HepG2 (cell line): ENCODE measurements at regions not wholly inside any gene's neighbourhood (a gene's known extent, or its start where the extent isn't known, plus 50 kb on each side); places are given as distances from the start of the nearest gene placed in this dataset.

Experiments used
- ATAC-seq: fragments of 200-7000 bp; cut with Tn5 transposase; 3 replicates; pipeline ENCODE4 v1.9.1; 2020; ENCODE audit warnings: mild to moderate bottlenecking, moderate library complexity
- BruUV-seq: library from RNA; stranded (reverse); fragments of 400-500 nt; replicated peaks from 2 replicates; lab custom pipeline; 2021; lab: Mats Ljungman, UMichigan
- CTCF ChIA-PET: fragments of 300-600 bp; formaldehyde crosslinking; extraction: SDS; loops from one replicate; lab custom pipeline; 2021; ENCODE audit warnings: low total read pairs, inconsistent platforms, low intra/inter-chr PET ratio; lab: Yijun Ruan, JAX
- POLR2A ChIA-PET: fragments of 350-600 bp; sonication (Branson Sonifier 250); formaldehyde crosslinking; loops from one replicate; lab custom pipeline; 2020; ENCODE audit warnings: antibody characterized with exemption, inconsistent platforms; lab: Yijun Ruan, JAX
- DNase-seq: peaks from one replicate; pipeline ENCODE4 v3.0.0-alpha.2; 2015; ENCODE audit warnings: low spot score
- FAIRE-seq: peaks from 3 replicates; lab custom pipeline; 2011; peaks lifted over from hg19 to GRCh38; lab: Jason Lieb, UNC
- H2AFZ ChIP-seq: one replicate; pipeline ENCODE4 v1.6.1; 2011; ENCODE audit warnings: low read length, inconsistent platforms
- H3K27ac ChIP-seq: fragments of 300-600 bp; 3 replicates; pipeline ENCODE4 v1.8.0; 2011; ENCODE audit warnings: mixed run types, mild to moderate bottlenecking, mixed read lengths, low read length, inconsistent platforms; ENCODE audit not compliant: insufficient read depth; ENCODE audit errors: extremely low read length
- H3K27me3 ChIP-seq, 2 experiments: fragments of 200-600 bp in 1 of 2; 2 replicates in 1 of 2; 3 replicates in 1 of 2; pipeline versions ENCODE4 v1.6.0 to v1.8.0; 2011; ENCODE audit warnings: low read length in 2 of 2, mild to moderate bottlenecking in 2 of 2, moderate library complexity in 2 of 2, inconsistent platforms in 1 of 2; ENCODE audit not compliant: insufficient read depth in 2 of 2, control insufficient read depth in 1 of 2
- H3K36me3 ChIP-seq, 2 experiments: fragments of 200-600 bp in 1 of 2; replicated peaks in 1 of 2; 2 replicates in 1 of 2; 3 replicates in 1 of 2; pipeline versions ENCODE4 v1.5.1 to v1.8.0; 2011; ENCODE audit warnings: low read length in 2 of 2, inconsistent platforms in 1 of 2; ENCODE audit not compliant: insufficient read depth in 2 of 2, control insufficient read depth in 1 of 2
- H3K4me1 ChIP-seq: 2 replicates; pipeline ENCODE4 v1.5.1; 2012; ENCODE audit warnings: low read length, inconsistent platforms; ENCODE audit not compliant: insufficient read depth
- H3K4me2 ChIP-seq: 2 replicates; pipeline ENCODE4 v1.6.0; 2011; ENCODE audit warnings: low read depth, low read length, inconsistent platforms
- H3K4me3 ChIP-seq, 3 experiments: fragments of 200-600 bp in 1 of 3; sonication (generic), shearing (Covaris generic) in 1 of 3; replicated peaks in 1 of 3; 2 replicates each; pipeline ENCODE4 v1.5.1; 2011 to 2016; ENCODE audit warnings: low read length in 3 of 3, inconsistent platforms in 2 of 3, low read depth in 2 of 3, mild to moderate bottlenecking in 2 of 3, control low read depth in 1 of 3, mixed read lengths in 1 of 3; ENCODE audit not compliant: insufficient read depth in 1 of 3
- H3K79me2 ChIP-seq: one replicate; pipeline ENCODE4 v1.6.1; 2011; ENCODE audit warnings: low read length, inconsistent platforms; ENCODE audit not compliant: insufficient read depth
- H3K9ac ChIP-seq: 2 replicates; pipeline ENCODE4 v1.6.0; 2011; ENCODE audit warnings: mild to moderate bottlenecking, low read depth, low read length, inconsistent platforms; ENCODE audit not compliant: insufficient read depth
- H3K9me3 ChIP-seq: 2 replicates; pipeline ENCODE4 v1.5.1; 2012; ENCODE audit warnings: mild to moderate bottlenecking, low read length
- H4K20me1 ChIP-seq: 2 replicates; pipeline ENCODE4 v1.6.0; 2011; ENCODE audit warnings: inconsistent platforms, mild to moderate bottlenecking, low read length, moderate library complexity; ENCODE audit not compliant: insufficient read depth
- CREB3 ChIP-seq: sonication (generic); formaldehyde crosslinking; IDR thresholded peaks from 2 replicates; pipeline ENCODE4 v1.5.0; 2020; ENCODE audit warnings: missing genetic modification reagents
- CSRNP2 ChIP-seq: sonication (generic); formaldehyde crosslinking; conservative IDR thresholded peaks from 2 replicates; pipeline ENCODE4 v1.8.0; 2022; ENCODE audit warnings: low read depth, missing genetic modification reagents
- DDIT3 ChIP-seq: sonication (generic); formaldehyde crosslinking; IDR thresholded peaks from 2 replicates; pipeline ENCODE4 v1.4.0; 2020; ENCODE audit warnings: mild to moderate bottlenecking, missing genetic modification reagents
- DR1 ChIP-seq: sonication (generic); formaldehyde crosslinking; IDR thresholded peaks from 2 replicates; pipeline ENCODE4 v1.8.0; 2021; ENCODE audit warnings: mild to moderate bottlenecking, missing genetic modification reagents, inconsistent platforms
- NFE2L1 ChIP-seq: sonication (generic); formaldehyde crosslinking; IDR thresholded peaks from 2 replicates; pipeline ENCODE4 v1.4.0; 2020; ENCODE audit warnings: missing genetic modification reagents, mild to moderate bottlenecking, borderline replicate concordance
- NFE2L2 ChIP-seq: fragments of 150-350 bp; IDR thresholded peaks from 2 replicates; pipeline ENCODE4 v1.6.1; 2014; ENCODE audit warnings: low read length
- POGK ChIP-seq: sonication (generic); formaldehyde crosslinking; conservative IDR thresholded peaks from 2 replicates; pipeline ENCODE4 v1.8.0; 2022; ENCODE audit warnings: mild to moderate bottlenecking, moderate library complexity, missing genetic modification reagents
- RXRA ChIP-seq: sonication (generic); formaldehyde crosslinking; IDR thresholded peaks from 2 replicates; pipeline ENCODE4 v1.5.1; 2020; ENCODE audit warnings: missing genetic modification reagents
- ZFP36L1 ChIP-seq: sonication (generic); formaldehyde crosslinking; IDR thresholded peaks from 2 replicates; pipeline ENCODE4 v1.8.0; 2022; ENCODE audit warnings: mild to moderate bottlenecking, missing genetic modification reagents, moderate library complexity
- ZNF546 ChIP-seq: sonication (generic); formaldehyde crosslinking; conservative IDR thresholded peaks from 2 replicates; pipeline ENCODE4 v1.8.1; 2023; ENCODE audit warnings: mild to moderate bottlenecking, missing genetic modification reagents
- ZNF557 ChIP-seq: sonication (generic); formaldehyde crosslinking; IDR thresholded peaks from 2 replicates; pipeline ENCODE4 v1.4.0; 2020; ENCODE audit warnings: missing genetic modification reagents
- ZNF704 ChIP-seq: sonication (generic); formaldehyde crosslinking; IDR thresholded peaks from 2 replicates; pipeline ENCODE4 v1.8.1; 2023; ENCODE audit warnings: mild to moderate bottlenecking, inconsistent platforms, moderate library complexity, missing genetic modification reagents, borderline replicate concordance
- ZXDC ChIP-seq: sonication (generic); formaldehyde crosslinking; IDR thresholded peaks from 2 replicates; pipeline ENCODE4 v1.5.0; 2020; ENCODE audit warnings: mild to moderate bottlenecking, missing genetic modification reagents
- WGBS: methylation state at CpG from one replicate; pipeline ENCODE4 v1.1.6; 2017; ENCODE audit warnings: low lambda C conversion rate; 5-methylcytosine and 5-hydroxymethylcytosine counted together
- in situ Hi-C: cut with HindIII; loops from 2 replicates; pipeline ENCODE4 v1.10.0; 2017; ENCODE audit warnings: low pct_unique_long_range_greater_than_20kb; ENCODE audit not compliant: extremely low pct_ligation_motif_present
- intact Hi-C: fragments of 100-400 bp; cut with micrococcal nuclease; formaldehyde crosslinking; loops from one replicate; pipeline ENCODE4 v1.10.0; 2022; ENCODE audit not compliant: unreplicated experiment

- FAIRE-seq = no peak
- no peak for ATAC-seq
- in situ Hi-C loops = no loop called here
- POLR2A ChIA-PET = no interaction called here
- H3K27me3 ChIP-seq = no peaks in the 10 kb centered on the region
- no peak for DNase-seq
- peaks cover 22 to 65% of the 10 kb centered on the region in 2 experiments; a peak in 4 of 5 replicates for H3K36me3 ChIP-seq
- no peak overlapping the region for H3K4me3 ChIP-seq
- no peak overlapping the region for H3K9ac ChIP-seq
- no peak overlapping the region for H2AFZ ChIP-seq
- intact Hi-C loops = no loop called here
- no peak overlapping the region for H3K4me2 ChIP-seq
- H3K4me1 ChIP-seq = peaks cover 22% of the 10 kb centered on the region
- H3K79me2 ChIP-seq = peaks cover 60% of the 10 kb centered on the region
- no peak overlapping the region for H3K27ac ChIP-seq
- CTCF ChIA-PET = no interaction called here
- H4K20me1 ChIP-seq = peaks cover 37% of the 10 kb centered on the region
- BruUV-seq = no TSS peak
- no peak for TF ChIP-seq ZNF557 (CRISPR knock-in tag)
- TF ChIP-seq NFE2L1 (CRISPR knock-in tag) = no peak
- TF ChIP-seq POGK (CRISPR knock-in tag) = no peak
- TF ChIP-seq ZXDC (CRISPR knock-in tag) = no peak
- no peak for TF ChIP-seq NFE2L2
- no peak for TF ChIP-seq ZNF546 (CRISPR knock-in tag)
- TF ChIP-seq DR1 (CRISPR knock-in tag) = no peak
- no peak for TF ChIP-seq CSRNP2 (CRISPR knock-in tag)
- no peak for TF ChIP-seq ZNF704 (CRISPR knock-in tag)
- TF ChIP-seq ZFP36L1 (CRISPR knock-in tag) = no peak
- no peak for TF ChIP-seq DDIT3 (CRISPR knock-in tag)
- no peak for TF ChIP-seq CREB3
- TF ChIP-seq RXRA (CRISPR knock-in tag) = no peak
- no peaks in the 10 kb centered on the region for H3K9me3 ChIP-seq
- 96% methylated on average over 11 of the region's 17 CpGs for WGBS
Measured at GRCh38 chr11:71198141-71198822, 54.1 kb downstream of the SHANK2 start.
